ACC112 (cell line): ENCODE measurements at regions not wholly inside any gene's neighbourhood (a gene's known extent, or its start where the extent isn't known, plus 50 kb on each side); places are given as distances from the start of the nearest gene placed in this dataset.
"Not testable (repeated sequence)": the region's sequence is repeated elsewhere in the genome, so short reads cannot be mapped to it uniquely, and the experiment has no call there.

Source experiments
- H2AFZ ChIP-seq: fragments of 200-600 bp; sonication (generic); one replicate; pipeline ENCODE4 v1.6.0; 2017; ENCODE audit warnings: antibody characterized with exemption, low read length; ENCODE audit not compliant: unreplicated experiment
- H3K27ac ChIP-seq: fragments of 200-600 bp; sonication (generic); 2 replicates; pipeline ENCODE4 v1.5.1; 2014; ENCODE audit warnings: low read depth, mild to moderate bottlenecking, antibody characterized with exemption, low read length, moderate library complexity
- H3K27me3 ChIP-seq: fragments of 200-600 bp; sonication (generic); 2 replicates; pipeline ENCODE4 v1.6.1; 2014; ENCODE audit warnings: mild to moderate bottlenecking, antibody characterized with exemption, low read length, moderate library complexity, mixed read lengths; ENCODE audit not compliant: insufficient read depth
- H3K36me3 ChIP-seq: fragments of 200-600 bp; sonication (generic); 2 replicates; pipeline ENCODE4 v1.6.1; 2016; ENCODE audit warnings: mild to moderate bottlenecking, antibody characterized with exemption, low read length, moderate library complexity, mixed read lengths; ENCODE audit not compliant: insufficient read depth
- H3K4me1 ChIP-seq: fragments of 200-600 bp; sonication (generic); one replicate; pipeline ENCODE4 v1.6.1; 2016; ENCODE audit warnings: low read length, mixed read lengths; ENCODE audit not compliant: insufficient read depth, unreplicated experiment, control insufficient read depth
- H3K4me3 ChIP-seq: fragments of 200-600 bp; sonication (generic); 2 replicates; pipeline ENCODE4 v1.5.1; 2014; ENCODE audit warnings: mild to moderate bottlenecking, low read depth, low read length
- H3K79me2 ChIP-seq: fragments of 200-600 bp; sonication (generic); one replicate; pipeline ENCODE4 v1.6.0; 2016; ENCODE audit warnings: low read length; ENCODE audit not compliant: control insufficient read depth, unreplicated experiment, insufficient read depth

- H3K36me3 ChIP-seq, result no peaks in the 10 kb centered on the region
- no peak overlapping the region for H3K27ac ChIP-seq
These were observed 778.3 kb downstream of the TRIB2 start for GRCh38 chr2:13495051-13495450.

GRCh38 chr2:13504808-13505207 lies 788.1 kb downstream of the TRIB2 start:
- no peak overlapping the region for H2AFZ ChIP-seq
- no peaks in the 10 kb centered on the region for H3K4me1 ChIP-seq
- H3K27me3 ChIP-seq, result no peaks in the 10 kb centered on the region
- H3K36me3 ChIP-seq, result no peaks in the 10 kb centered on the region
- H3K27ac ChIP-seq, result no peak overlapping the region
- H3K79me2 ChIP-seq, result no peaks in the 10 kb centered on the region
- no peak overlapping the region for H3K4me3 ChIP-seq

More at GRCh38 chr2:13495051-13495450, 778.3 kb downstream of the TRIB2 start:
- H3K4me1 ChIP-seq, result no peaks in the 10 kb centered on the region
- no peaks in the 10 kb centered on the region for H3K27me3 ChIP-seq
- H3K4me3 ChIP-seq, result no peak overlapping the region
- H2AFZ ChIP-seq, result no peak overlapping the region
- H3K79me2 ChIP-seq, result no peaks in the 10 kb centered on the region

- Histone ChIP-seq H3K4me3 (no peak overlapping the region), H3K27me3 (no peaks in the 10 kb centered on the region), H3K27ac (no peak overlapping the region), H2AFZ (no peak overlapping the region), H3K4me1 (no peaks in the 10 kb centered on the region), H3K36me3 (no peaks in the 10 kb centered on the region), H3K79me2 (no peaks in the 10 kb centered on the region)
These were observed 791.9 kb downstream of the TRIB2 start for GRCh38 chr2:13508671-13509070.

- Histone ChIP-seq H3K79me2 (no peaks in the 10 kb centered on the region), H3K36me3 (no peaks in the 10 kb centered on the region), H3K4me1 (no peaks in the 10 kb centered on the region), H3K27me3 (no peaks in the 10 kb centered on the region), H3K4me3 (no peak overlapping the region), H3K27ac (no peak overlapping the region), H2AFZ (no peak overlapping the region)
These were observed 798.5 kb downstream of the TRIB2 start for GRCh38 chr2:13515254-13515653.

- Histone ChIP-seq H3K36me3 (no peaks in the 10 kb centered on the region), H3K79me2 (no peaks in the 10 kb centered on the region), H3K27ac (no peak overlapping the region), H3K4me1 (no peaks in the 10 kb centered on the region), H3K4me3 (no peak overlapping the region), H2AFZ (no peak overlapping the region), H3K27me3 (no peaks in the 10 kb centered on the region)
These were observed 805.4 kb downstream of the TRIB2 start for GRCh38 chr2:13522096-13522495.

GRCh38 chr2:13522917-13523821 lies 806.4 kb downstream of the TRIB2 start:
- no peaks in the 10 kb centered on the region for H3K36me3 ChIP-seq
- H3K27me3 ChIP-seq, result no peaks in the 10 kb centered on the region
- no peaks in the 10 kb centered on the region for H3K79me2 ChIP-seq
- H2AFZ ChIP-seq, result no peak overlapping the region
- no peak overlapping the region for H3K4me3 ChIP-seq
- no peak overlapping the region for H3K27ac ChIP-seq
- no peaks in the 10 kb centered on the region for H3K4me1 ChIP-seq

- Histone ChIP-seq H3K27ac (no peak overlapping the region), H3K4me1 (no peaks in the 10 kb centered on the region), H3K27me3 (no peaks in the 10 kb centered on the region), H3K36me3 (no peaks in the 10 kb centered on the region), H3K4me3 (no peak overlapping the region), H3K79me2 (no peaks in the 10 kb centered on the region), H2AFZ (peak overlapping the region; percentile 60)
These were observed 807.8 kb downstream of the TRIB2 start for GRCh38 chr2:13524492-13524891.

- not testable (repeated sequence) for H3K4me3 ChIP-seq, H3K36me3 ChIP-seq, H2AFZ ChIP-seq, H3K27ac ChIP-seq, H3K27me3 ChIP-seq, H3K4me1 ChIP-seq, H3K79me2 ChIP-seq
These were observed 815.1 kb downstream of the TRIB2 start for GRCh38 chr2:13531735-13532410.

GRCh38 chr2:13532781-13533523 lies 816.2 kb downstream of the TRIB2 start:
- not testable (repeated sequence) for H3K27ac ChIP-seq, H3K4me3 ChIP-seq, H3K79me2 ChIP-seq, H3K4me1 ChIP-seq, H3K27me3 ChIP-seq, H3K36me3 ChIP-seq, H2AFZ ChIP-seq

GRCh38 chr2:13533524-13533922 lies 816.8 kb downstream of the TRIB2 start:
- Histone ChIP-seq H2AFZ (no peak overlapping the region), H3K79me2 (no peaks in the 10 kb centered on the region), H3K4me3 (no peak overlapping the region), H3K36me3 (no peaks in the 10 kb centered on the region), H3K27me3 (no peaks in the 10 kb centered on the region), H3K4me1 (no peaks in the 10 kb centered on the region), H3K27ac (no peak overlapping the region)
